ENCODE measurements at regions not wholly inside any gene's neighbourhood (a gene's known extent, or its start where the extent isn't known, plus 50 kb on each side); places are given as distances from the start of the nearest gene placed in this dataset.

GRCh38 chr15:81811736-81812135 lies 234.1 kb downstream of the MEX3B start:
- TF ChIP-seq POLR2AphosphoS5 (IDR thresholded peaks at IDR 0.05; ENCODE audit: low read depth, low read length), result no peak
- no peak for TF ChIP-seq TAF1 (IDR thresholded peaks at IDR 0.05; ENCODE audit: borderline replicate concordance, insufficient read depth, low read length)
- TF ChIP-seq FOXP2 (optimal IDR thresholded peaks at IDR 0.05; ENCODE audit: borderline replicate concordance, extremely low read depth, extremely low read length, insufficient read depth), result no peak
- no peak for TF ChIP-seq SIN3A (IDR thresholded peaks at IDR 0.05; ENCODE audit: borderline replicate concordance, insufficient read depth, low read length)
- no peak for TF ChIP-seq REST (IDR thresholded peaks at IDR 0.05; ENCODE audit: insufficient read depth in 1 of 2, low read depth in 2 of 2, low read length in 2 of 2)

GRCh38 chr15:81809543-81809942 lies 236.3 kb downstream of the MEX3B start:
- no peak for TF ChIP-seq REST (IDR thresholded peaks at IDR 0.05; ENCODE audit: insufficient read depth in 1 of 2, low read depth in 2 of 2, low read length in 2 of 2)
- TF ChIP-seq FOXP2 (optimal IDR thresholded peaks at IDR 0.05; ENCODE audit: borderline replicate concordance, extremely low read depth, extremely low read length, insufficient read depth), result no peak
- no peak for TF ChIP-seq SIN3A (IDR thresholded peaks at IDR 0.05; ENCODE audit: borderline replicate concordance, insufficient read depth, low read length)
- TF ChIP-seq POLR2AphosphoS5 (IDR thresholded peaks at IDR 0.05; ENCODE audit: low read depth, low read length), result no peak
- no peak for TF ChIP-seq TAF1 (IDR thresholded peaks at IDR 0.05; ENCODE audit: borderline replicate concordance, insufficient read depth, low read length)

GRCh38 chr15:81807806-81808205 lies 238.0 kb downstream of the MEX3B start:
- TF ChIP-seq TAF1 (IDR thresholded peaks at IDR 0.05; ENCODE audit: borderline replicate concordance, insufficient read depth, low read length) (no peak), POLR2AphosphoS5 (IDR thresholded peaks at IDR 0.05; ENCODE audit: low read depth, low read length) (no peak), SIN3A (IDR thresholded peaks at IDR 0.05; ENCODE audit: borderline replicate concordance, insufficient read depth, low read length) (no peak), REST (IDR thresholded peaks at IDR 0.05; ENCODE audit: insufficient read depth in 1 of 2, low read depth in 2 of 2, low read length in 2 of 2) (no peak), FOXP2 (optimal IDR thresholded peaks at IDR 0.05; ENCODE audit: borderline replicate concordance, extremely low read depth, extremely low read length, insufficient read depth) (no peak)

GRCh38 chr15:81807186-81807585 lies 238.6 kb downstream of the MEX3B start:
- no peak for TF ChIP-seq POLR2AphosphoS5 (IDR thresholded peaks at IDR 0.05; ENCODE audit: low read depth, low read length)
- no peak for TF ChIP-seq REST (IDR thresholded peaks at IDR 0.05; ENCODE audit: insufficient read depth in 1 of 2, low read depth in 2 of 2, low read length in 2 of 2)
- TF ChIP-seq TAF1 (IDR thresholded peaks at IDR 0.05; ENCODE audit: borderline replicate concordance, insufficient read depth, low read length), result no peak
- TF ChIP-seq SIN3A (IDR thresholded peaks at IDR 0.05; ENCODE audit: borderline replicate concordance, insufficient read depth, low read length), result no peak
- TF ChIP-seq FOXP2 (optimal IDR thresholded peaks at IDR 0.05; ENCODE audit: borderline replicate concordance, extremely low read depth, extremely low read length, insufficient read depth), result no peak

GRCh38 chr15:81795899-81796298 lies 249.9 kb downstream of the MEX3B start:
- TF ChIP-seq SIN3A (IDR thresholded peaks at IDR 0.05; ENCODE audit: borderline replicate concordance, insufficient read depth, low read length) (no peak), POLR2AphosphoS5 (IDR thresholded peaks at IDR 0.05; ENCODE audit: low read depth, low read length) (no peak)

Data from PFSK-1 (cell line).